ENCODE measurements at regions not wholly inside any gene's neighbourhood (a gene's known extent, or its start where the extent isn't known, plus 50 kb on each side); places are given as distances from the start of the nearest gene placed in this dataset.

DNA sequence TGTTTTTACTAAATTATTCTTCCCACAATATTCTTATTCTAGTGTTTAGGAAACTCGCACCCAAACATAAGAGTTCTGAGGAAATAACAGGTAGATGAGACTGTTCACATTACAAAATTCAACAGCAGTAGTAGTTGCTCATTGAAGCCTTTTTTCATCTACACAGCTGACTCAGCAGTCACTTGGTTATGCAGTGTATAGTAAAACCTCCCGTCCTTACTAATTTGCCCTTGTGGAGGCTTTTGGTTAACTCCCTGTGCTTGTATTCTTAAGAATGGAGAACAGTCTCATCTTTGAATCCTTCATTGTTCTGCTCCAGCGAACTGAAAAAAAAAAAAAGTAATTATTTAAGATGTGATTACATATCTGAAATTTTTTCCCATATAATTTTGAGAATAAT is 1716.6 kb downstream of the PCDH7 start:
- in situ Hi-C loops (cut with HindIII; ENCODE audit: low pct_ligation_motif_present, low pct_unique_long_range_greater_than_20kb, low sequenced_read_pairs), result no loop called here
- DNase-seq, result no peak

DNA sequence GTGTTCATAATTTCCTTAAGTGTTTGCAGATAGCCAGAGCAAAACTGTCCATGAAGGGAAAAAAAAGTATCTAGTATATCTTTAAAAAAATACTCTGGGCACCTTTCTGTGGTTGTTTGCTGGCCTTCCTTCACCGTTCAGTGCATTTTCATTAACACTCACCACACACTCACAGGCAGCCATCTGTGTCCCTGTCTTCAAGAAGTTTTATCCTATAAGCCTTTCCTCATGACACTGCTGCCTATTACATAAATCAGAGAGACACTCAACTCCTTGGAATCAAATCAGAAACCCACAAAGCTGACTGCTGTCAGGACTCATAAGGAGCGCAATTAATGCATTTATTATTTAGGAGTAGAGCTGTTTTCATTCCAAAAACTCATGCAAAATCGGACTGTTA is 1720.2 kb downstream of the PCDH7 start:
- DNase-seq, result peak; percentile 30
- in situ Hi-C loops (cut with HindIII; ENCODE audit: low pct_ligation_motif_present, low pct_unique_long_range_greater_than_20kb, low sequenced_read_pairs), result no loop called here

DNA sequence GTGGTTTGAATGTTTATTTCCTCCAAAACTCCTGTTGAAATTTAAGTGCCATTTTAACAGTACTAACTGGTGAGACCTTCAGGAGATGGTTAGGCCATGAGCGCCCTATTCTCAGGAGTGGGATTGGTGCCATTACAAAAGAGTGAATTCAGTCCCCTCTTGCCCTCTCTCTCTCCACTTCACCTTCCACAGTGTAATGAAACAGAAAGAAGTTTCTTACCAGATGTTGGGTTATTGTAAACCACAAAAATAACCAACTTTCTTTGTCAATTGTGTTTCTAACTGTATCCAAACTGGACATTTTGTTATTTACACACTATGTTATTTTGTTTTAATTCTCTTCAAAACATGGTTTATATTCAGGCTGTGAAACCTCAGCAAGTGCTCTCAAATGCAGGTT is 1734.3 kb downstream of the PCDH7 start:
- no peak for DNase-seq
- in situ Hi-C loops (cut with HindIII; ENCODE audit: low pct_ligation_motif_present, low pct_unique_long_range_greater_than_20kb, low sequenced_read_pairs), result no loop called here

DNA sequence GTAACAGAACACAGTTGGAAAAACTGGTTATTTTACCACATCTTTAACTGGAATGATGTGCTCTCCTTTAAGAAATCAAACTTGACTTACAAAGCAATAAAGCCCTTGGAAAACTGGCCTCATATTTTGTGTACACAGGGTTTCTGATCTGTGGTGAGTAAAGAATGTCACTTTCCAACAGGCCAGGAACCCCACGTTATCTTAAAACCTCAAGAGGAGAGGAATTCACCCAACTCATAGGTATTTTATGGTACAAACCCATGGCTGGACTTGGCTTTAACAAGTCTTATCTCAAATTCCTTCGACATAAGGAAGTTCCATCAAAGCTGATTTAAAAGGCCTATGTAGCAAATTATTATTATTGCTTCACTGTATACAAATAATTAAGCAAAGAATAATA is 1735.1 kb downstream of the PCDH7 start:
- no peak for DNase-seq
- in situ Hi-C loops (cut with HindIII; ENCODE audit: low pct_ligation_motif_present, low pct_unique_long_range_greater_than_20kb, low sequenced_read_pairs), result no loop called here

DNA sequence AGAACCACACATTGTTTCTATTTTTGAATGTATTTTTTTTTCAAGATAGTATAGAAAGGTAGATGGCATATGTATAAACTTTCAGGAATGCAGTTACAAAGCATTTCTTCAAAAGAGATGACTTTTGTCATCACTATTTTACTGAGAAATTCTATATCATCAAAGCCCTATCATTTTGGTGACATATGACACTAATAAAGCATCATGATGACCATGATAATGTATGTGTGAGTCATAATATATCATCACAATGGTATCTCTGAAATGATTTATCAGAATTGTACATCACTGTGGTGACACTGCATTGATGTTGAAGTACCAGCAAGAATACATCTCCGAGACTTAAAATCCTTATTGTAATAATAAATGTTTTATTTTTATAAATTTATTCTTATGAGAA is 1740.8 kb downstream of the PCDH7 start:
- DNase-seq, result no peak
- in situ Hi-C loops (cut with HindIII; ENCODE audit: low pct_ligation_motif_present, low pct_unique_long_range_greater_than_20kb, low sequenced_read_pairs), result no loop called here

DNA sequence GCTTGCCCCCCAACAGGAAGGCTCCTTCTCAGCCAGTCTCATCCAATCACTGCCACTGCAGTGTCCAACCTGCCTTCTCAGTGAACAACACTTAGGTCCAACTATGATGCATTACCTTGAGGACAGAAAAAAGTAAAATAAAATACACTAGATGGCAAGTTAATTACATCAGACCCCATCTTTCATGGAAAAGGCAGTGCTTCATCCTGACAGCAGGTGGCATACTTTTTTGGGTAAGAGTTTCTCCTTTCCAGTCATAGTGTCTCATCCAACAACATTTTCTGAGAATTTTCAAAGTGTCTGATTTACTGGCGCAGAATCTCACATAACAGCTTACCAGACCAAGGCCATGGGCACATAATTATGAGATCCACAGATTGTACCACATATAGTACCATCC is 1742.8 kb downstream of the PCDH7 start:
- in situ Hi-C loops (cut with HindIII; ENCODE audit: low pct_ligation_motif_present, low pct_unique_long_range_greater_than_20kb, low sequenced_read_pairs), result no loop called here
- peak; percentile 4 for DNase-seq

DNA sequence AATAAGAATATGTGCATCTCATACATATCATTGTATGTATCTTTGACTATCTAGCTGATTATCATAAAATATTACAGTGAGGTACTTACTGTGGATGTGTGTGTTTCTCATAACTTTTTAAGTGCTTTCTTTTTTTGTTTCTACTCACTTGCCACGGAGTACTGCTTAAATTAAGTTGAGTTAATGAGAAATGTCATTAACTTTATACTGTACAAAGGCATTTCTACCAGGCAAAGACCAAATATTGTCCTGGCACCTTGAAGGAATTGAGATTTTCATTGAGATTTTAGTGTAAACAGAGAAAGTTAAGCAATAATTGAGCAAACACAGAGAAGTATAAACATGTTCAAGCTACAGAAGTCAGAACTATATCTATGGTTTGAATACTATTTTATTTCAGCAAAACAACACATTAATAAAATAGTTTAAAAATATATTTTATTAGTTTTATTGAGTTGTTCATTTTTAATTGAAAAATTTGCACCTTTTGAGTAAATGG is 1750.0 kb downstream of the PCDH7 start:
- in situ Hi-C loops (cut with HindIII; ENCODE audit: low pct_ligation_motif_present, low pct_unique_long_range_greater_than_20kb, low sequenced_read_pairs), result no loop called here
- DNase-seq, result no peak

DNA sequence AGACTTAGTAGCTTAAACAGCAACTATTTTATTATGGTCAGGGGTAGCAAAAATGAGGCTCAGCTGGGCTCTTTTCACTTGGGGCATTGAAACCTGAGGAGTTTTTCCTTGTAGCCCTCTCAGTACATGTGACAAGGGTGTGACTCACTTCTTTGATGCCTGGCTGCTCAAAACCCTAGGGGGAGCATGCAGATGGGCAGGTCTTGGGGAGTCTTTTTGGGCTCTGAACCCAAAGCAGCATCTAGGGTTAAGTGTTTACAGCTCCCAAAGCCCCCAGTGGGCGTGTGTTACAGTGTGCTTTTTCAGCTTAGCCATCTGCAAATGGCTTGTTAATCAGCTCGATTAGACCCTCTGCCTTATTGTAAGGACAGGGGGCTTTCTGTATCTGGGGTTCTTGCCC is 1752.7 kb downstream of the PCDH7 start:
- in situ Hi-C loops (cut with HindIII; ENCODE audit: low pct_ligation_motif_present, low pct_unique_long_range_greater_than_20kb, low sequenced_read_pairs), result no loop called here
- no peak for DNase-seq

DNA sequence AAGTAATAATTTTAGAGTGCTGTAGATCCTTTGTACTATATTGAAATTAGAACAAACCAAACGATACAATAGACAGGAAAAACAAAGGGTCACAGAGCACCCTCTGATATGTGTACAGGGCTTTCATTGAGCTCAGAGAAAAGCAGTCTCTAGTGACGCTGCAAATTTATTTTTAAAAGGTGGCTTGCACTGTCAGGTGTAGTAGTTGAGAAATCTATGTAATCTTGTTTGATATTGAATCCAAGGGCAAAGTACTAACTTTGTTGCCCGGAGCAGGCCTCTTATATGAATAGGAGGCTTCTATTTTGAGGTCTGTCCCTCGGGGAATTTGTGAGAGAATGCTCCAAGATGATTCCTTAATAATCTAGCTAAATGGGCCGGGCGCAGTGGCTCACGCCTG is 1755.5 kb downstream of the PCDH7 start:
- DNase-seq, result no peak
- in situ Hi-C loops (cut with HindIII; ENCODE audit: low pct_ligation_motif_present, low pct_unique_long_range_greater_than_20kb, low sequenced_read_pairs), result no loop called here

DNA sequence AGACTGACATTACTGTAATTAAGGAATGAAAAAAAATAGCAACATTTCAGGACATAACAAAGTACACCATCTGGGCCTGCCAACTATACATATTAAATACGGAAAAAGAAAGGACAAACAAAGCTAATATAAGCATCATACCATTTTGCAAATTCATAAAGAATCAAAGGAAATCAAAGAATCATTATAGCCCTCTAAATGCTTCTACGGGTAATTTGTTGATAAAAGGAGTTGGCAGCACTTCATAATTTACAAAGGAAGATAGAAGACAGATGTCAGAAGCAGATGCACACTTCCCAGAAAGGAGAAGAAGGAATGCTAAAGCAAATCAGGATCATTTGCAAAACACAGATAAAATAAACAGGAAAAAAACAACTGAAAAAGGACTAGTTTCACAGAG is 1757.3 kb downstream of the PCDH7 start:
- in situ Hi-C loops (cut with HindIII; ENCODE audit: low pct_ligation_motif_present, low pct_unique_long_range_greater_than_20kb, low sequenced_read_pairs), result no loop called here
- no peak for DNase-seq

DNA sequence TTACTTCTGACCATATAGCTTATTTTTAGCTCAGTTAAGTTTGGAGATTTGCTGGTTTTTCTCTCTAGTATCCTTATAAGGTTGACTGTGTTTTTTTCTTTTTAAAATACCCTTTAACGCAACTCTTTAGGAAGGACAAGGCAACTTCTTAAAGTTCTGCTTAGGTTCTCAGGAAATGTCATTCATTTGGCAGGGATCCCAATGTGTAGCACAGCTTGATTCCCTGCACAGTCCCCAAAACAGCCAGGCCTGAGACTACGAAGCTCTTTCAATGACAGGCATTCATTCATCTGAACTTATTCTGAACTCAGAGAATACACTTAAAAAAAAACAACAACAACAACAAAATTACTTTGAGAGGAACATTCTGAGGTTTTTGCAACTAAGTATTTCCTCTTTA is 1765.8 kb downstream of the PCDH7 start:
- in situ Hi-C loops (cut with HindIII; ENCODE audit: low pct_ligation_motif_present, low pct_unique_long_range_greater_than_20kb, low sequenced_read_pairs), result no loop called here
- DNase-seq, result no peak

DNA sequence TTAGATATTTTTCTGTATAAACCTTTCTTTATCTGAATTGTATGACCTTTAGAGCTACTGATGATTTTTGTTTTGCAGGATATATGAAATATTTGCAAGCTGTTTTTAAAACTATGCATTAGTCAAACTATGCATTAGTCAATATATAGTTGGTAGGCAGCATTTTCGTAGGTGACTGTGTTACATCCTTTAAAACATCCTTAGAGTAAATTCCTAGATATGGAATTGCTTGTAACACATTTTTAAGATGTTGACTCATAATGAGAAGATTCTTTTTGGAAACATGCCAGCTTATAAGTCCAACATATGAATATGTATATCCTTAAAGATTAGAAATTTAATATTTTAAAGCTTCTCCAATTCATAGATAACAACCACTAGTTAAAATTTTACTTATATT is 1768.5 kb downstream of the PCDH7 start:
- in situ Hi-C loops (cut with HindIII; ENCODE audit: low pct_ligation_motif_present, low pct_unique_long_range_greater_than_20kb, low sequenced_read_pairs), result no loop called here
- no peak for DNase-seq

DNA sequence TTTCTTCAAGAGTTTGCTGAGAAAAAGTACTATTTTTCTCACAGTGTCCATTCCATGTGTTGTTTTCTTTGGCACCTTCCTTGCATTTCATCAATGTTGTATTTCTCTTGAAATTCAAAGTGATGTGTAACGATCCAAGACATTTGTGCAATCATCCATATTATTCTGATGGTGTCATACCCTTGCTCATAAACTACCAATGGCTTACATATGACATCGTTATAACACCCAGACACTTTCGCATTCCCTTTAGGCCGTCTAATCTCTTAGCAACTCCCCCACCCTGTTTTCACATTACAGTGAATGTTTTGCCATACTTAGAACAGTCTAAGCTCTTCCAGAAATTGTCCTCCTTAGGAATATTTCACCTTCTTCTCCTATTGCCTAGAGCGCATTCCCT is 1779.0 kb downstream of the PCDH7 start:
- in situ Hi-C loops (cut with HindIII; ENCODE audit: low pct_ligation_motif_present, low pct_unique_long_range_greater_than_20kb, low sequenced_read_pairs), result no loop called here
- DNase-seq, result peak; percentile 69

DNA sequence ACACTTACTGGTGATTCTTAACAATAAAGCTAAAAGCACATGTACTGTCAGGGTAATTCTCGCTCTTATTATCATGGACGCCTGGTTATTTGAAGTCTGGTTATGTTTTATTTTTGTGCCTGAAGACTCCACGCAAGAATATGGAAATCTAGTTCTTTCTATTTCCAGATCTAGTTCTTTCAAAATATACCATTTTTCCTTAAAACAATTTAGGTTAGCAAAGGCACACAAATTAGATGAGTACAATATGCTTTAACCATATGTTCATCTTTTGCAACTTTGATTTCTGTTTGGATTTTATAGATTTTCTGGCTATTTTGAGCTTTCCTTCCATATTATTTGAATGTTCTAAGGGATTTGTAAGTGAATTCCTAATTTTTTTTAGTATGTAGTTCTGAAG is 1783.1 kb downstream of the PCDH7 start:
- no peak for DNase-seq
- in situ Hi-C loops (cut with HindIII; ENCODE audit: low pct_ligation_motif_present, low pct_unique_long_range_greater_than_20kb, low sequenced_read_pairs), result no loop called here

DNA sequence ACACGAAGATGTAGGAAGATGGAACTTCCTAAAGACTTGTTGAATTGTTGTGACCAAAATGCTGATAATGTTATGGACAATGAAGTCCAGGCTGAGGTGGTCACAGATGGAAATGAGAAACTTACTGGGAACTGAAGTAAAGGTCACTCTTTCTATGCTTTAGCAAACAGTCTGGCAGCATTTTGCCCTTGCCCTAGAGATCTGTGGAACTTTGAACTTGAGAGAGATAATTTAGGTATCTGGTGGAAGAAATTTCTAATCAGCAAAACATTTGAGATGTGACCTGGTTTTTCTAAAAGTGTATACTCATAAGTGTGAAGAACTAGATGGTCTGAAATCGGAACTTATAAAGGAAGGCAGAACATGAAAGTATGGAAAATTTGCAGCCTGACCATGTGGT is 1785.9 kb downstream of the PCDH7 start:
- in situ Hi-C loops (cut with HindIII; ENCODE audit: low pct_ligation_motif_present, low pct_unique_long_range_greater_than_20kb, low sequenced_read_pairs), result no loop called here
- DNase-seq, result no peak

DNA sequence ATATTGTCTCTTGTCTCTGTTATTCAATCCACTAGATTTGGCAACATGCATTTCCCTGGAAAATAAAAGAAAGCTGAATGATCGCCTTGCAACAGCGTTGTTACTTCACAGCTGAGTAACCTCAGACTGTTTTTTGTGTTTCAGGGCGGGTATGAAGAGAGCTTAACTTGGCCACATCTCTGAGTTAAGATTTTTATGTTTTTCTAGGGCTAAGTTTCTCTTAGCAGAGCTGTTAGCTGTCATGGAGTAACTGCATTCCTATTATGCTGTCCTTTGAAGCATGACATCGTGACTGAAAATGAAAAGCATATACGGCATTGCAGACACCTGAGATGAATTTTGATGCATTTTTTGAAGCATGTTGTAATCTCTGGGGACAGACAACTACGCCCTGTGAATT is 1798.9 kb downstream of the PCDH7 start:
- in situ Hi-C loops (cut with HindIII; ENCODE audit: low pct_ligation_motif_present, low pct_unique_long_range_greater_than_20kb, low sequenced_read_pairs), result no loop called here
- peak; percentile 7 for DNase-seq

DNA sequence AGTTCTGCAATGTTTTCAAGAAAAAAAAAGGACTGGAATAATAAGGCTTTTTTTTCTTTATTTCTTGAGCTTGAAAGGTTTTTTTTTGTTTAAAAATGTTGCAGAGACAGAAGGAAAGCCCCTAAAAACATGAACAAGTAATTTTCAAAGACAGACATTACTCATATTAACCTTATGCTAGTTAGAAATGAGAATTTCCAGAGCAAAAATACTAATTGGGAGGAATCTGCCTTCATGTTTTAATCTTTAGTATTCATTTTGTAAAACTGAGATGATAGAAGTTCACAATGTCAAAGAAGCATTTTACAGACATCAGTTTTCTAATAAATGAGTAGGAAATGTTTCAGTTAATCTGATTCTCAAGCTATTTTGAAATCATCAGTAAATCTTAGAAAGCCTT is 1805.3 kb downstream of the PCDH7 start:
- no peak for DNase-seq
- in situ Hi-C loops (cut with HindIII; ENCODE audit: low pct_ligation_motif_present, low pct_unique_long_range_greater_than_20kb, low sequenced_read_pairs), result no loop called here

DNA sequence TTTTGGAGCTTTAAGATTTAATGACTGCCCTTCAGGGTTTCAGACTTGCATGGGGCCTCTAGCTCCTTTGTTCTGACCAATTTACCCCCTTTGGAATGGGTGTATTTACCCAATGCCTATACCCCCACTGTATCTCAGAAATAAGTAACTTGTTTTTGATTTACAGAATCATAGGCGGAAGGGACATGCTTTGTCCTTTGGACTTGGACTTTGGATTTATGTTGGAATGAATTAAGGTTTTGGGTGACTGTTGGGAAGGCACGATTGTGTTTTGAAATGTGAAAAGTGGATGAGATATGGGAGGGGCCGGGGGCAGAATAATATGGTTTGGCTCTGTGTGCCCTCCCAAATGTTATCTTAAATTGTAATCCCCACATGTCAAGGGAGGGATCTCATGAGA is 1824.7 kb downstream of the PCDH7 start:
- DNase-seq, result no peak
- in situ Hi-C loops (cut with HindIII; ENCODE audit: low pct_ligation_motif_present, low pct_unique_long_range_greater_than_20kb, low sequenced_read_pairs), result no loop called here

DNA sequence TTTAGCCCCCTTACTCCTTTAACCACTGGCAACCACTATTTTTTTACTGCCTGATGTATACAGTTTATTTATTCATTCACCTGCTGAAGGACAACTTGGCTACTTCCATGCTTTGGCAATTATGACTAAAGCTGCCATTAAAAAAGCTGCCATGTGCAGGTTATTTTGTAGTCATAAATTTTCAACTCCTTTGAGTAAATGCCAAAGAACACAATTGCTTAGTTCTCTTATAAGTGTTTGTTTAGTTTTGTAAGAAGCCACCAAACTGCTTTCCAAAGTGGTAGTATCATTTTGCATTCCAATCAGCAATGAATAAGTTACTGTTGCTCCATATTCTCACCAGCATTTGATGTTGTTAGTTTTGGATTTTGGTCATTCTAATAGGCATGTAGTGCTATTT is 1831.8 kb downstream of the PCDH7 start:
- in situ Hi-C loops (cut with HindIII; ENCODE audit: low pct_ligation_motif_present, low pct_unique_long_range_greater_than_20kb, low sequenced_read_pairs), result no loop called here

DNA sequence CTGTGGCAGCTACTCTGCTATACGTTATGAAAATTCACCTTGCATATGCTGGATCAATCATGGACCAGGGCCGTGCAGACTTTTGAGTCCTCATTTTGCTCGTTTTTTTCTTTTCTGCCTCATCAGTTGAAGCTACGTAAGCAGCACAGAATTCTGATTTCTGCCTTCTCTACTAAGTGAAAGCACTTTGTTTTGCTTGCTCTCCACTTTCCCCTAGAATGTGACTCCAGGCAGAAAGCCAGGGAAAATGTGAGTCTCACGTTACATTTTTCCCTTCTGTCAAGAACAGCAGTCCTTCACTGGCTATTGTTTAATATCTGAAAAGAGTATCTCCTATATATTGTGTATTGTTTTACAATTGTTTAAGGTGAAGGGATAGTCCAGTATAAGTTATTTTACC is 1840.1 kb downstream of the PCDH7 start:
- in situ Hi-C loops (cut with HindIII; ENCODE audit: low pct_ligation_motif_present, low pct_unique_long_range_greater_than_20kb, low sequenced_read_pairs), result no loop called here
- DNase-seq, result peak; percentile 8

More for the DNA sequence above, 1831.8 kb downstream of the PCDH7 start:
- DNase-seq, result no peak

DNA sequence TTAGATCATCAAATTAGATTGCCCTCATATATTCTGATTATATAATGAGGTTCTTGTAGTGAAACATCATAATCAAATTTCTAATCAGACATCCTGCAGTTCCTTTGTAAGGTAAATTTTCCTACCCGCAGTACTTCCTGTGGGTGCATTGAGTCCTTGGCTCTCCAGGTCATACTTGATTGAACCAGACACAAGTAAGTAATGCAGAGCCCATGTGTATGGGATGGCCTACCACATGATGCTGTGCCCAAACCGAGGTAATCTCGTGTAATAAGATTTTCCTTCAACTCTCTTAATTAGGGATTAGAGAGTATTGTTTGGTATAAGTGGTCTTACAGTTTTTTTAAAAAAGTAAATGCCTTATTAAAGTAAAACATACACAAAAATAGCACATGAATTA is 1841.8 kb downstream of the PCDH7 start:
- in situ Hi-C loops (cut with HindIII; ENCODE audit: low pct_ligation_motif_present, low pct_unique_long_range_greater_than_20kb, low sequenced_read_pairs), result no loop called here
- no peak for DNase-seq
